Gastroesophageal sphincter (tissue), 3 donors: ENCODE measurements at regions not wholly inside any gene's neighbourhood (a gene's known extent, or its start where the extent isn't known, plus 50 kb on each side); places are given as distances from the start of the nearest gene placed in this dataset.

ENCODE experiments used
- EP300 ChIP-seq: sonication (generic); formaldehyde crosslinking; IDR thresholded peaks from one replicate; pipeline ENCODE4 v1.6.1; 2017; ENCODE audit warnings: antibody characterized with exemption, mild to moderate bottlenecking
- POLR2A ChIP-seq, 2 donors: fragments of 450-650 bp; IDR thresholded peaks; one replicate each; pipeline ENCODE4 v1.6.1; 2017; ENCODE audit warnings: antibody characterized with exemption in 2 of 2, mild to moderate bottlenecking in 2 of 2, moderate library complexity in 1 of 2
- POLR2AphosphoS5 ChIP-seq: sonication (generic); formaldehyde crosslinking; IDR thresholded peaks from one replicate; pipeline ENCODE4 v1.6.1; 2017; ENCODE audit warnings: antibody characterized with exemption
- TF ChIP-seq, protein P1 (sequence below), 4 experiments: fragments of 200-600 bp in 2 of 4; fragments of 450-650 bp in 2 of 4; sonication (generic) in 1 of 4; IDR thresholded peaks; one replicate each; pipeline ENCODE4 v1.5.1; 2017 to 2019; ENCODE audit warnings: antibody characterized with exemption in 4 of 4, mild to moderate bottlenecking in 2 of 4, moderate library complexity in 2 of 4

- TF ChIP-seq POLR2A (IDR thresholded peaks at IDR 0.05) (no peak), EP300 (no peak), POLR2AphosphoS5 (no peak)
- TF ChIP-seq, protein P1, sequence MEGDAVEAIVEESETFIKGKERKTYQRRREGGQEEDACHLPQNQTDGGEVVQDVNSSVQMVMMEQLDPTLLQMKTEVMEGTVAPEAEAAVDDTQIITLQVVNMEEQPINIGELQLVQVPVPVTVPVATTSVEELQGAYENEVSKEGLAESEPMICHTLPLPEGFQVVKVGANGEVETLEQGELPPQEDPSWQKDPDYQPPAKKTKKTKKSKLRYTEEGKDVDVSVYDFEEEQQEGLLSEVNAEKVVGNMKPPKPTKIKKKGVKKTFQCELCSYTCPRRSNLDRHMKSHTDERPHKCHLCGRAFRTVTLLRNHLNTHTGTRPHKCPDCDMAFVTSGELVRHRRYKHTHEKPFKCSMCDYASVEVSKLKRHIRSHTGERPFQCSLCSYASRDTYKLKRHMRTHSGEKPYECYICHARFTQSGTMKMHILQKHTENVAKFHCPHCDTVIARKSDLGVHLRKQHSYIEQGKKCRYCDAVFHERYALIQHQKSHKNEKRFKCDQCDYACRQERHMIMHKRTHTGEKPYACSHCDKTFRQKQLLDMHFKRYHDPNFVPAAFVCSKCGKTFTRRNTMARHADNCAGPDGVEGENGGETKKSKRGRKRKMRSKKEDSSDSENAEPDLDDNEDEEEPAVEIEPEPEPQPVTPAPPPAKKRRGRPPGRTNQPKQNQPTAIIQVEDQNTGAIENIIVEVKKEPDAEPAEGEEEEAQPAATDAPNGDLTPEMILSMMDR (IDR thresholded peaks at IDR 0.05) = no peak
Observed at GRCh38 chr3:7854266-7854665, 647.4 kb upstream of the LMCD1 start.
